ENCODE measurements at regions not wholly inside any gene's neighbourhood (a gene's known extent, or its start where the extent isn't known, plus 50 kb on each side); places are given as distances from the start of the nearest gene placed in this dataset.

DNA sequence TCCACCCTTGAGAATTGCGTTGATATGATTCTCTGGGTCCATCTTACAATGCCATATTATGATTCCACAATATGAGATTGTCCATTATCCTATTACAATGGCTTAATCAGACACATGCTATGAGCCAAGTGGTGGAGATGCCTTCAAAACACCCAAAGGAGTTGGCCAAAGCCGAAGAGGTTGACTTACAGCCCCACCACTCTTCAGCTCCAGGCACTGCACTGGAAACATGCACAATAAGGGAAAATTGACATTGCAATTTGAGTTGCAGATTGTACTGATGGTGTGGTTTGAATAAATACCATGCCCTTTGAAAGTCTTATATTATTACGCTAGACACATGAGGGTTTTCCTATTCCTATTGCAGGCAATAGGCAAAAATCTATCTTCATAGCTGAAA is 75.4 kb upstream of the TNFSF11 start:
- H3K27ac Mint-ChIP-seq = no peak overlapping the region
- peaks cover 45% of the 10 kb centered on the region for H3K4me1 Mint-ChIP-seq
- CTCF ChIA-PET = interaction anchor here (1.2 kb wide), 1 partner anchor 164 kb away, joined by 3 read pairs; no protein-coding TSS in a partner anchor
- no peak for DNase-seq
- H3K9me3 Mint-ChIP-seq = peaks cover 6% of the 10 kb centered on the region
- no peaks in the 10 kb centered on the region for H3K27me3 Mint-ChIP-seq
- H3K4me3 Mint-ChIP-seq = no peak overlapping the region
- no peaks in the 10 kb centered on the region for H3K36me3 Mint-ChIP-seq

All from activated naive CD4-positive, alpha-beta T cell treated with anti-CD3 and anti-CD28 coated beads, Interleukin-2, amount 10 ng/mL, durations not matched to agents 7 days and 5 days (primary cell).